Astrocyte of the cerebellum (primary cell): ENCODE measurements at regions not wholly inside any gene's neighbourhood (a gene's known extent, or its start where the extent isn't known, plus 50 kb on each side); places are given as distances from the start of the nearest gene placed in this dataset.

Experiments
- DNase-seq: peaks from one replicate; pipeline ENCODE4 v3.0.0-alpha.2; 2011; ENCODE audit warnings: low read depth
- H3K4me3 ChIP-seq: 2 replicates; pipeline ENCODE4 v1.5.1; 2011; ENCODE audit warnings: mild to moderate bottlenecking, low read depth, low read length, moderate library complexity
- CTCF ChIP-seq: IDR thresholded peaks from 2 replicates; pipeline ENCODE4 v1.5.1; 2012; ENCODE audit warnings: low read length, low read depth, moderate library complexity, mild to moderate bottlenecking; ENCODE audit errors: missing control alignments
- in situ Hi-C: cut with HindIII; loops from 2 replicates; pipeline ENCODE4 v1.10.0; 2017; ENCODE audit warnings: low sequenced_read_pairs

- TF ChIP-seq CTCF = peak; percentile 54
- H3K4me3 ChIP-seq = no peak overlapping the region
- DNase-seq = no peak
- in situ Hi-C loops = loop anchor here (25.0 kb wide), 2 partner anchors 541 to 1166 kb away; no protein-coding TSS in a partner anchor
Measured at GRCh38 chr10:44853148-44853734, 57.9 kb upstream of the TMEM72 start.

- in situ Hi-C loops = loop anchor here (25.0 kb wide), 2 partner anchors 541 to 1166 kb away; no protein-coding TSS in a partner anchor
Measured at GRCh38 chr10:44853796-44854195, 57.3 kb upstream of the TMEM72 start.

GRCh38 chr10:44854693-44855350 is 56.3 kb upstream of the TMEM72 start:
- DNase-seq = no peak
- no peak for TF ChIP-seq CTCF
- in situ Hi-C loops = loop anchor here (25.0 kb wide), 2 partner anchors 543 to 1168 kb away; no protein-coding TSS in a partner anchor
- H3K4me3 ChIP-seq = no peak overlapping the region

More at GRCh38 chr10:44853796-44854195, 57.3 kb upstream of the TMEM72 start:
- no peak for DNase-seq
- no peak overlapping the region for H3K4me3 ChIP-seq
- no peak for TF ChIP-seq CTCF

- TF ChIP-seq CTCF = no peak
- no peak overlapping the region for H3K4me3 ChIP-seq
- DNase-seq = no peak
- in situ Hi-C loops = loop anchor here (25.0 kb wide), 2 partner anchors 544 to 1169 kb away; no protein-coding TSS in a partner anchor
Measured at GRCh38 chr10:44856696-44857095, 54.4 kb upstream of the TMEM72 start.

- TF ChIP-seq CTCF = peak; percentile 100
- DNase-seq = peak; percentile 86
- in situ Hi-C loops = loop anchor here (25.0 kb wide), 2 partner anchors 545 to 1170 kb away; no protein-coding TSS in a partner anchor
- H3K4me3 ChIP-seq = no peak overlapping the region
Measured at GRCh38 chr10:44857363-44858016, 53.6 kb upstream of the TMEM72 start.

- DNase-seq = no peak
- in situ Hi-C loops = loop anchor here (25.0 kb wide), 2 partner anchors 546 to 1171 kb away; no protein-coding TSS in a partner anchor
- no peak for TF ChIP-seq CTCF
- H3K4me3 ChIP-seq = no peak overlapping the region
Measured at GRCh38 chr10:44858017-44858371, 53.1 kb upstream of the TMEM72 start.
